ENCODE measurements at regions not wholly inside any gene's neighbourhood (a gene's known extent, or its start where the extent isn't known, plus 50 kb on each side); places are given as distances from the start of the nearest gene placed in this dataset.
"Not testable (repeated sequence)": the region's sequence is repeated elsewhere in the genome, so short reads cannot be mapped to it uniquely, and the experiment has no call there.

GRCh38 chr2:7438855-7439254 is 521.6 kb downstream of the RNF144A start:
- H3K4me3 ChIP-seq (ENCODE audit: low read depth, low read length), result no peak overlapping the region
- H3K36me3 ChIP-seq (ENCODE audit: control insufficient read depth in 2 of 2, insufficient read depth in 1 of 2, low read length in 2 of 2), result no peaks in the 10 kb centered on the region
- no peak overlapping the region for H3K27ac ChIP-seq (ENCODE audit: extremely low read depth, low read depth, low read length)
- CTCF ChIA-PET, result no interaction called here
- TF ChIP-seq ZBTB26 (tag by site-specific recombination; optimal IDR thresholded peaks at IDR 0.05) (no peak), ZXDB (tag by site-specific recombination; IDR thresholded peaks at IDR 0.05) (no peak), ZNF266 (tag by site-specific recombination; IDR thresholded peaks at IDR 0.05; ENCODE audit: low read depth) (no peak), ZBTB8A (tag by site-specific recombination; IDR thresholded peaks at IDR 0.05) (no peak), MZF1 (tag by site-specific recombination; IDR thresholded peaks at IDR 0.05; ENCODE audit: borderline replicate concordance) (no peak), ZBTB1 (tag by site-specific recombination; IDR thresholded peaks at IDR 0.05) (no peak), ELK4 (IDR thresholded peaks at IDR 0.05; ENCODE audit: borderline replicate concordance, low read depth, low read length) (no peak)
- no peaks in the 10 kb centered on the region for H3K4me1 ChIP-seq (ENCODE audit: control insufficient read depth, insufficient read depth, low read length)
- H3K9me3 ChIP-seq (ENCODE audit: control insufficient read depth, insufficient read depth, low read depth, low read length), result no peaks in the 10 kb centered on the region
- POLR2A ChIA-PET, result no interaction called here

GRCh38 chr2:7440977-7441376 is 523.8 kb downstream of the RNF144A start:
- no peak for TF ChIP-seq ZNF146 (tag by site-specific recombination; IDR thresholded peaks at IDR 0.05)
- no peaks in the 10 kb centered on the region for H3K36me3 ChIP-seq (ENCODE audit: control insufficient read depth in 2 of 2, insufficient read depth in 1 of 2, low read length in 2 of 2)
- ChIA-PET POLR2A (no interaction called here), CTCF (interaction anchor here (3.6 kb wide), 1 partner anchor 13 kb away, joined by 12 read pairs; no protein-coding TSS in a partner anchor)
- no peaks in the 10 kb centered on the region for H3K9me3 ChIP-seq (ENCODE audit: control insufficient read depth, insufficient read depth, low read depth, low read length)
- H3K4me1 ChIP-seq (ENCODE audit: control insufficient read depth, insufficient read depth, low read length), result no peaks in the 10 kb centered on the region
- H3K27ac ChIP-seq (ENCODE audit: extremely low read depth, low read depth, low read length), result no peak overlapping the region
- no peak overlapping the region for H3K4me3 ChIP-seq (ENCODE audit: low read depth, low read length)

GRCh38 chr2:7441841-7442240 is 524.6 kb downstream of the RNF144A start:
- POLR2A ChIA-PET; H3K4me3 ChIP-seq (ENCODE audit: low read depth, low read length): not testable (repeated sequence)

GRCh38 chr2:7444626-7445025 is 527.4 kb downstream of the RNF144A start:
- H3K4me1 ChIP-seq (ENCODE audit: control insufficient read depth, insufficient read depth, low read length), result no peaks in the 10 kb centered on the region
- CTCF ChIA-PET, result no interaction called here
- no peak for TF ChIP-seq IKZF3 (tag by site-specific recombination; IDR thresholded peaks at IDR 0.05)
- TF ChIP-seq ZNF26 (tag by site-specific recombination; IDR thresholded peaks at IDR 0.05), result no peak
- no peak for TF ChIP-seq ZNF549 (tag by site-specific recombination; IDR thresholded peaks at IDR 0.05)
- TF ChIP-seq ZBTB7A (tag by site-specific recombination; IDR thresholded peaks at IDR 0.05; ENCODE audit: low read depth), result no peak
- no peak for TF ChIP-seq ZSCAN18 (tag by site-specific recombination; IDR thresholded peaks at IDR 0.05)
- no peaks in the 10 kb centered on the region for H3K36me3 ChIP-seq (ENCODE audit: control insufficient read depth in 2 of 2, insufficient read depth in 1 of 2, low read length in 2 of 2)
- no peak overlapping the region for H3K27ac ChIP-seq (ENCODE audit: extremely low read depth, low read depth, low read length)
- POLR2A ChIA-PET, result no interaction called here
- H3K4me3 ChIP-seq (ENCODE audit: low read depth, low read length), result no peak overlapping the region
- H3K9me3 ChIP-seq (ENCODE audit: control insufficient read depth, insufficient read depth, low read depth, low read length), result no peaks in the 10 kb centered on the region

More at GRCh38 chr2:7441841-7442240, 524.6 kb downstream of the RNF144A start:
- not testable (repeated sequence) for H3K36me3 ChIP-seq (ENCODE audit: control insufficient read depth in 2 of 2, insufficient read depth in 1 of 2, low read length in 2 of 2); H3K4me1 ChIP-seq (ENCODE audit: control insufficient read depth, insufficient read depth, low read length); H3K9me3 ChIP-seq (ENCODE audit: control insufficient read depth, insufficient read depth, low read depth, low read length); H3K27ac ChIP-seq (ENCODE audit: extremely low read depth, low read depth, low read length)
- CTCF ChIA-PET, result interaction anchor here (1.1 to 3.6 kb wide), 2 partner anchors 14 to 232 kb away, joined by 3 to 12 read pairs; no protein-coding TSS in a partner anchor
